ENCODE measurements at regions not wholly inside any gene's neighbourhood (a gene's known extent, or its start where the extent isn't known, plus 50 kb on each side); places are given as distances from the start of the nearest gene placed in this dataset.

DNA sequence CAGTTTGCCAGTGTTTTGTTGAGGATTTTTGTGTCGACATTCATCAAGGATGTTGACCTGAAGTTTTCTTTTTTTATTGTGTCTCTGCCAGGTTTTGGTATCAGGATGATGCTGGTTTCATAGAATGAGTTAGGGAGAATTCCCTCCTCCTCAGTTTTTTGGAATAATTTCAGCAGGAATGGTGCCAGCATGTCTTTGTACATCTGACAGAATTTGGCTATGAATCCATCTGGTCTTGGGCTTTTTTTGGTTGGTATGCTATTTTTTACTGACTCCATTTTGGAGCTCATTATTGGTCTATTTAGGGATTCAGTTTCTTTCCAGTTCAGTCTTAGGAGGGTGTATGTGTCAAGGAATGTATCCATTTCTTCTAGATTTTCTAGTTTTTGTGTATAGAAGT lies 320.0 kb upstream of the PPP2R3A start:
- TF ChIP-seq, protein P1, sequence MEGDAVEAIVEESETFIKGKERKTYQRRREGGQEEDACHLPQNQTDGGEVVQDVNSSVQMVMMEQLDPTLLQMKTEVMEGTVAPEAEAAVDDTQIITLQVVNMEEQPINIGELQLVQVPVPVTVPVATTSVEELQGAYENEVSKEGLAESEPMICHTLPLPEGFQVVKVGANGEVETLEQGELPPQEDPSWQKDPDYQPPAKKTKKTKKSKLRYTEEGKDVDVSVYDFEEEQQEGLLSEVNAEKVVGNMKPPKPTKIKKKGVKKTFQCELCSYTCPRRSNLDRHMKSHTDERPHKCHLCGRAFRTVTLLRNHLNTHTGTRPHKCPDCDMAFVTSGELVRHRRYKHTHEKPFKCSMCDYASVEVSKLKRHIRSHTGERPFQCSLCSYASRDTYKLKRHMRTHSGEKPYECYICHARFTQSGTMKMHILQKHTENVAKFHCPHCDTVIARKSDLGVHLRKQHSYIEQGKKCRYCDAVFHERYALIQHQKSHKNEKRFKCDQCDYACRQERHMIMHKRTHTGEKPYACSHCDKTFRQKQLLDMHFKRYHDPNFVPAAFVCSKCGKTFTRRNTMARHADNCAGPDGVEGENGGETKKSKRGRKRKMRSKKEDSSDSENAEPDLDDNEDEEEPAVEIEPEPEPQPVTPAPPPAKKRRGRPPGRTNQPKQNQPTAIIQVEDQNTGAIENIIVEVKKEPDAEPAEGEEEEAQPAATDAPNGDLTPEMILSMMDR (IDR thresholded peaks at IDR 0.05; ENCODE audit: low read depth, low read length): no peak
- no peak for TF ChIP-seq EZH2phosphoT487 (IDR thresholded peaks at IDR 0.05; ENCODE audit: low read depth)
